Keratinocyte (primary cell): ENCODE measurements at regions not wholly inside any gene's neighbourhood (a gene's known extent, or its start where the extent isn't known, plus 50 kb on each side); places are given as distances from the start of the nearest gene placed in this dataset.

Source experiments
- DNase-seq: peaks from one replicate; pipeline ENCODE4 v3.0.0-alpha.2; 2011; ENCODE audit warnings: low read depth, missing footprints, low spot score
- FAIRE-seq: peaks from 2 replicates; lab custom pipeline; 2011; peaks lifted over from hg19 to GRCh38; lab: Jason Lieb, UNC
- H2AFZ ChIP-seq: 2 replicates; pipeline ENCODE4 v1.6.0; 2012; ENCODE audit warnings: low read length, control low read depth, inconsistent platforms; ENCODE audit not compliant: control insufficient read depth
- H3K27ac ChIP-seq: 2 replicates; pipeline ENCODE4 v1.5.1; 2011; ENCODE audit warnings: low read length; ENCODE audit not compliant: control insufficient read depth, insufficient read depth
- H3K27me3 ChIP-seq: 3 replicates; pipeline ENCODE4 v1.6.0; 2011; ENCODE audit warnings: low read length; ENCODE audit not compliant: control insufficient read depth, insufficient read depth; ENCODE audit errors: extremely low read depth
- H3K36me3 ChIP-seq, 2 experiments: 2 replicates in 1 of 2; 3 replicates in 1 of 2; pipeline ENCODE4 v1.5.1; 2011; ENCODE audit warnings: low read length in 2 of 2, mild to moderate bottlenecking in 1 of 2; ENCODE audit not compliant: control insufficient read depth in 2 of 2, insufficient read depth in 2 of 2; ENCODE audit errors: extremely low read depth in 1 of 2
- H3K4me1 ChIP-seq: 3 replicates; pipeline ENCODE4 v1.5.1; 2011; ENCODE audit warnings: low read length; ENCODE audit not compliant: control insufficient read depth, insufficient read depth; ENCODE audit errors: extremely low read depth
- H3K4me2 ChIP-seq: 3 replicates; pipeline ENCODE4 v1.6.0; 2011; ENCODE audit warnings: low read depth, low read length; ENCODE audit not compliant: control insufficient read depth, insufficient read depth; ENCODE audit errors: extremely low read depth
- H3K4me3 ChIP-seq, 3 experiments: fragments of 200-600 bp in 1 of 3; sonication (generic) in 1 of 3; 2 replicates in 2 of 3; 3 replicates in 1 of 3; pipeline ENCODE4 v1.5.1; 2011 to 2016; ENCODE audit warnings: low read length in 3 of 3, mild to moderate bottlenecking in 3 of 3, control low read depth in 2 of 3, inconsistent platforms in 1 of 3, low read depth in 1 of 3, mixed read lengths in 1 of 3, mixed run types in 1 of 3, moderate library complexity in 1 of 3; ENCODE audit not compliant: control insufficient read depth in 2 of 3, insufficient read depth in 2 of 3; ENCODE audit errors: extremely low read depth in 1 of 3
- H3K79me2 ChIP-seq: 2 replicates; pipeline ENCODE4 v1.6.0; 2012; ENCODE audit warnings: low read length; ENCODE audit not compliant: control insufficient read depth, insufficient read depth
- H3K9ac ChIP-seq: 3 replicates; pipeline ENCODE4 v1.6.0; 2011; ENCODE audit warnings: low read length; ENCODE audit not compliant: control insufficient read depth, insufficient read depth; ENCODE audit errors: extremely low read depth
- H3K9me1 ChIP-seq: 3 replicates; pipeline ENCODE4 v1.6.0; 2011; ENCODE audit warnings: low read length; ENCODE audit not compliant: control insufficient read depth, insufficient read depth; ENCODE audit errors: extremely low read depth
- H3K9me3 ChIP-seq: 2 replicates; pipeline ENCODE4 v1.5.1; 2012; ENCODE audit warnings: low read depth, low read length; ENCODE audit not compliant: control insufficient read depth
- H4K20me1 ChIP-seq: 3 replicates; pipeline ENCODE4 v1.6.0; 2011; ENCODE audit warnings: low read length; ENCODE audit not compliant: control insufficient read depth, insufficient read depth; ENCODE audit errors: extremely low read depth
- EZH2 ChIP-seq: IDR thresholded peaks from one replicate; pipeline ENCODE4 v1.6.1; 2012; ENCODE audit warnings: inconsistent platforms, mild to moderate bottlenecking, low read length, moderate library complexity
- dilution Hi-C: fragments of 300-500 bp; cut with MboI; formaldehyde crosslinking; loops from one replicate; pipeline ENCODE4 v1.7.0; 2020; ENCODE audit warnings: low sequenced_read_pairs; ENCODE audit not compliant: extremely low pct_ligation_motif_present
- TF ChIP-seq, protein P1 (sequence below), 3 experiments: IDR thresholded peaks in 1 of 3; conservative IDR thresholded peaks in 1 of 3; optimal IDR thresholded peaks in 1 of 3; 2 replicates in 2 of 3; 3 replicates in 1 of 3; pipeline versions ENCODE3 to v1.5.1; 2011; ENCODE audit warnings: low read length in 3 of 3, mild to moderate bottlenecking in 3 of 3, moderate library complexity in 2 of 3, control low read depth in 1 of 3, inconsistent platforms in 1 of 3; ENCODE audit not compliant: insufficient read depth in 2 of 3; ENCODE audit errors: extremely low read depth in 1 of 3

DNA sequence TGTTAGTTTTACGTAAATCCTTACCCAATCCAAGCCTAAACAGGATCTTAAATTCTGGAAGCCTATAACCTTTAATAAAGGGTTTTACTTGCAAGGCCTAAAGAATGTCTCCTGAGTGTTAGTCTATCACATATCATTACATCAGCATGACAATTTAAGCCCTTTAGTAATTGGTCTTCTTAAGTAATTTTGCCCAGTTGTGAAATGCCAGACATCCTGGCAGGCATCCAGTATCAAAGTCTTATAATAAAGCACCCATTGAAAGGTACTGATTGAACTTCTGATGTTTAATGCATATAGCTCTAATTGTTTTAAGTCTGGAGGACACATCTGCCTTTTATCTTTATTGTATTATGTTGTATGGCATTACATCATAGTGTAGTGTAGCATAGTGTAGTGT lies 1078.9 kb downstream of the SLITRK1 start:
- Histone ChIP-seq H3K27ac (no peak overlapping the region), H2AFZ (no peak overlapping the region), H3K4me1 (no peaks in the 10 kb centered on the region), H4K20me1 (no peaks in the 10 kb centered on the region), H3K9me1 (no peaks in the 10 kb centered on the region), H3K27me3 (no peaks in the 10 kb centered on the region), H3K36me3 (no peaks in the 10 kb centered on the region), H3K9me3 (no peaks in the 10 kb centered on the region), H3K9ac (no peak overlapping the region), H3K4me3 (no peak overlapping the region), H3K4me2 (no peak overlapping the region), H3K79me2 (no peaks in the 10 kb centered on the region)
- DNase-seq (no peak), FAIRE-seq (no peak)
- TF ChIP-seq, protein P1, sequence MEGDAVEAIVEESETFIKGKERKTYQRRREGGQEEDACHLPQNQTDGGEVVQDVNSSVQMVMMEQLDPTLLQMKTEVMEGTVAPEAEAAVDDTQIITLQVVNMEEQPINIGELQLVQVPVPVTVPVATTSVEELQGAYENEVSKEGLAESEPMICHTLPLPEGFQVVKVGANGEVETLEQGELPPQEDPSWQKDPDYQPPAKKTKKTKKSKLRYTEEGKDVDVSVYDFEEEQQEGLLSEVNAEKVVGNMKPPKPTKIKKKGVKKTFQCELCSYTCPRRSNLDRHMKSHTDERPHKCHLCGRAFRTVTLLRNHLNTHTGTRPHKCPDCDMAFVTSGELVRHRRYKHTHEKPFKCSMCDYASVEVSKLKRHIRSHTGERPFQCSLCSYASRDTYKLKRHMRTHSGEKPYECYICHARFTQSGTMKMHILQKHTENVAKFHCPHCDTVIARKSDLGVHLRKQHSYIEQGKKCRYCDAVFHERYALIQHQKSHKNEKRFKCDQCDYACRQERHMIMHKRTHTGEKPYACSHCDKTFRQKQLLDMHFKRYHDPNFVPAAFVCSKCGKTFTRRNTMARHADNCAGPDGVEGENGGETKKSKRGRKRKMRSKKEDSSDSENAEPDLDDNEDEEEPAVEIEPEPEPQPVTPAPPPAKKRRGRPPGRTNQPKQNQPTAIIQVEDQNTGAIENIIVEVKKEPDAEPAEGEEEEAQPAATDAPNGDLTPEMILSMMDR (optimal IDR thresholded peaks at IDR 0.05 in 1 of 3, IDR thresholded peaks at IDR 0.05 in 1 of 3, conservative IDR thresholded peaks at IDR 0.05 in 1 of 3; ENCODE audit: extremely low read depth in 1 of 3, insufficient read depth in 2 of 3, low read length in 3 of 3), result no peak
- no peak for TF ChIP-seq EZH2
- dilution Hi-C loops, result no loop called here

DNA sequence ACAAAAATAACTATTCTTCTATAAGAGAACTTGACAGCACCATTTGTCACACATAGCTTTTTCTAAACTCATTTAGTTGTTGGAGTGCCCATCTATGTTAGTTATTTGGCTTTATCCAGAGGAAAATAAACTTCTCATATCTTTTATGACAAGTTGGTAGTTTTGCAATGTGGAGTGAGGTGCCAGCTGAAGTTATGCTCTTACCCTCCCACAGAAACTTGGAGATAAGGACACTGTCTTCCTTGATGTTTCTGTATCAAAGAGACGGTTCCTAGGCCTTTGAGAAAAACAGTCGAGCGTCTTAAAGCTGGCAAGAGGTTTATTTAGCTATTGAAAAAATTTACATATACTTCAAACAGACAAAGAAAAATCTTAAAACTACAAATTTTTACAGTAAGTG lies 1079.7 kb downstream of the SLITRK1 start:
- no peak overlapping the region for H3K4me2 ChIP-seq
- no peak overlapping the region for H2AFZ ChIP-seq
- no peaks in the 10 kb centered on the region for H3K27me3 ChIP-seq
- FAIRE-seq (no peak), DNase-seq (no peak)
- H3K9ac ChIP-seq, result no peak overlapping the region
- dilution Hi-C loops, result no loop called here
- H3K4me1 ChIP-seq, result no peaks in the 10 kb centered on the region
- H3K79me2 ChIP-seq, result no peaks in the 10 kb centered on the region
- H3K4me3 ChIP-seq, result no peak overlapping the region
- no peaks in the 10 kb centered on the region for H3K36me3 ChIP-seq
- no peaks in the 10 kb centered on the region for H3K9me1 ChIP-seq
- TF ChIP-seq, protein P1 (optimal IDR thresholded peaks at IDR 0.05 in 1 of 3, IDR thresholded peaks at IDR 0.05 in 1 of 3, conservative IDR thresholded peaks at IDR 0.05 in 1 of 3; ENCODE audit: extremely low read depth in 1 of 3, insufficient read depth in 2 of 3, low read length in 3 of 3), result no peak
- TF ChIP-seq EZH2, result no peak
- H3K9me3 ChIP-seq, result no peaks in the 10 kb centered on the region
- no peak overlapping the region for H3K27ac ChIP-seq
- no peaks in the 10 kb centered on the region for H4K20me1 ChIP-seq
